Activated CD4-positive, alpha-beta T cell treated with anti-CD3 and anti-CD28 coated beads, Interleukin-2, amount 50 U/mL, for 24 hours (primary cell): ENCODE measurements at regions not wholly inside any gene's neighbourhood (a gene's known extent, or its start where the extent isn't known, plus 50 kb on each side); places are given as distances from the start of the nearest gene placed in this dataset.
"Not testable (repeated sequence)": the region's sequence is repeated elsewhere in the genome, so short reads cannot be mapped to it uniquely, and the experiment has no call there.

ENCODE experiments used
- DNase-seq, 2 donors: peaks; one replicate each; pipeline ENCODE4 v3.0.0-alpha.2; 2020; ENCODE audit warnings: low read depth in 1 of 2, low spot score in 1 of 2

DNA sequence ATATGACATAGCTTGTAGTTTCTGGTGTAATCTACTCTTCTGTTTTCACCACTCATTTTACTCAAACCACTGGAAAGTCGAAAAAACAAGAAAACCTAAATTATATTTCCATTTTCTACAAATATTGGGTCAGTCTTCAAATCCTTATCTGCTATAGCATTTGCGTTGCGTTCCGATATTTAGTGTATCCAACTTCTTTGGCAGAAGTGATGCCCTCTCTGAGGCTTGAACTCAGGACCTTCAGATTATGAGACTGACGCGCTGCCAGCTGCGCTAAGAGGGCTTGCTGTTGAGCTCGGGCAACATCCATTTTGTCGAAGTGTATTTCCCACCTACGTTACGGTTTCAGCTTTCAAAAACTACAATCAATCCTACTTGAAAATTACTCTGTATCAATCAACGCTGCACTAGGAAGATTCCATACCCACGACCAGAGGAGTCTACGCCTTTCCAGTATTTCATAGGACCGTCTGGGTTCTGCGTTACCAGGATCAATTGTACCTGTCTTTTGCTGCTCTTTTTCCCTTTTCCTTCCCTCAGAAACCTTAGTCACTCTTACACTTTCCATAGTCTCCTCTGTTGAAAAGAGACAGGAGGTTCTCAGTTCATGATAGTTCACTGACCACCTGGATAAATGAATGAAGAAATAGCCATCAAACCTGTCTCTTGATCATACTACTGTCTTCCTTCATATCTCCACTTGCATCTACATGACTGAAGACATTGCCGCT, 140.5 kb upstream of the ZNF322 start:
- not testable (repeated sequence) for DNase-seq

DNA sequence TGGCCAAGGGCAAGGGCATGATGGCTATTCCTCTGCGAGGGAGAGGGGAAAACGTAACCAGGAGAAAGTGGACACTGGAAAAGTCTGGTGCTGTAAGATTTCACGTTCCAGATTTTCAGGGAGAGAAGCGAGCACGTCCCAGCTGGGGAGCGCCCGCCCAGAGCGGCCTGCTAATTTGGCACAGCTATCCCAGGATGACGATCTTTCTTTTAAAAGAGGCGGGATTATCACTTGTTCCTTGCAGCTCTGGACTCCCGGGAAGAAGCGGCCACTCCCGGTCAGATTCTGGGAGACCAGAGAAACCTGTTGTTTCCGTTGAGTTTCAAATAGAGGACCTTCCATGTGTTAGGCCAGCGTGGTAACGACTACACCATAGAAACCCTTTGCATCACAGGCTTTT, 144.2 kb upstream of the ZNF322 start:
- DNase-seq = not testable (repeated sequence)

GRCh38 chr6:26811486-26812116, 152.1 kb upstream of the ZNF322 start:
- DNase-seq = not testable (repeated sequence)

DNA sequence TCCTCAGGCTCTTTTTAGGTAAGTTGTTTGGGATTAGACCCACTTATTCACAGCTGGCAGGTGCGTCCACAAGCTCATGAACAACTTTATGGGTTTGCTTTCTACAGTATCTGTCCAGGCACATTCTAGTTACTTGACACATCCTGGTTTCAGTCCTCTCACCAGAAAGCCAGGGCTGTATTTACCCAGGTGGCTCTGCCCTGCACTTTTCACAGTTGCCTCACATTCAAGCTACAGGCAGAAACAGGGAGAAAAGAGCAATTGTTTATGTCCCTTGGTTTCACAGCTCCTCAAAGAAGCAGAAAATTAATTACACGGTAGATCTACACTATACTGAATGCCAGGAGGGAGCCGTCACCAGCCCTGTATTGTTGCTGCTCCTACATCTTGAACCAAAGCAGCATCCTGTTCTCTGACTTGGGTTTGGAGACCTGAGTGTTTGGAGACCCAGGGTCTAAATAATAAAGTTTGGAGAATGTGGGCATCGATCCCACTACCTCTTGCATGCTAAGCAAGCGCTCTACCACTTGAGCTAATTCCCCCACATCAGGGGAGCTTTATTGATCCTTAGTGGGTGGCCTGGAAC, 159.2 kb upstream of the ZNF322 start:
- not testable (repeated sequence) for DNase-seq

GRCh38 chr6:26827965-26828364, 168.4 kb upstream of the ZNF322 start:
- DNase-seq = not testable (repeated sequence)

GRCh38 chr6:26829480-26829879, 169.9 kb upstream of the ZNF322 start:
- not testable (repeated sequence) for DNase-seq

DNA sequence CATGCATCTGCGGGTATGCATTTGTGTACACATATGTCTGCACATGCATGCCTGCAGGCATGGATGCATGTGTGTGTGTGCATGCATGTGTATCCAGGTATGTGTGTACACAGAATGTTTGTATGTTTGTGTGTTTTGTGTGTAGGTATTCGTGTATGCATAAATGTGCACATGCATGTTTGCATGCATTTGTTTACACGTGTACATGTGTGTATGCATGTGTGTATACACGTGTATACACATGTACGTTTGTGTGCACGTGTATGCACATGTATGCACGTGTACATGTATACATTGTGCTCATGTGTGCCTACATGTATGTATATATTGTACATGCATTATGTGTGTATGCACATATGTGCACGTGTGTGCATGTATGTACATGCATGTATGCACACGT, 171.4 kb upstream of the ZNF322 start:
- not testable (repeated sequence) for DNase-seq

DNA sequence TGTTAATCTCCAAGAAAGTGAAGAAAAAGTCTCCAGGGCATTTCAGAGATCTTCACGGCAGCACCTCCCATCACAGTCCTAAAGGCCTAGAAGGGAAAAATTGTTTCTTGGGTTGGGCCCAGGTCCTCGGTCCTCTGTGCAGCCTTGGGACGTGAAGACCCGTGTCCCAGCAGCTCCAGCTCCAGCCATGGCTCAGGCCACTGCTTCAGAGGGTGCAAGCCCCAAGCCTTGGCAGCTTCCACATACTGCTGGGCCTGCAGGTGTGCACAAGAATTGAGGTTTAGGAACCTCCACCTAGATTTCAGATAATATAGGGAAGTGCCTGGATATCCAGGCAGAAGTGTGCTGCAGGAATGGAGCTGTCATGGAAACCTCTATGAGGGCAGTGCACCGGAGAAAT, 176.2 kb upstream of the ZNF322 start:
- DNase-seq = not testable (repeated sequence)

GRCh38 chr6:26836657-26837056, 177.1 kb upstream of the ZNF322 start:
- DNase-seq = not testable (repeated sequence)

DNA sequence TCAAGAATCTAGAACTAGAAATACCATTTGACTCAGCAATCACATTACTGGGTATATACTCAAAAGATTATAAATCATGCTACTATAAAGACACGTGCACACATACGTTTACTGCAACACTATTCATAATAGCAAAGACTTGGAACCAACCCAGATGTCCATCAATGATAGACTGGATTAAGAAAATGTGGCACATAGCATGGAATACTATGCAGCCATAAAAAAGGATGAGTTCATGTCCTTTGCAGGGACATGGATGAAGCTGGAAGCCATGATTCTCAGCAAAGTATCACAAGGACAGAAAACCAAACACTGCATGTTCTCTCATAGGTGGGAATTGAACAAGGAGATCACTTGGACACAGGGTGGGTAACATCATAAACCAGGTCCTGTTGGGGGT, 185.3 kb upstream of the ZNF322 start:
- DNase-seq = not testable (repeated sequence)

DNA sequence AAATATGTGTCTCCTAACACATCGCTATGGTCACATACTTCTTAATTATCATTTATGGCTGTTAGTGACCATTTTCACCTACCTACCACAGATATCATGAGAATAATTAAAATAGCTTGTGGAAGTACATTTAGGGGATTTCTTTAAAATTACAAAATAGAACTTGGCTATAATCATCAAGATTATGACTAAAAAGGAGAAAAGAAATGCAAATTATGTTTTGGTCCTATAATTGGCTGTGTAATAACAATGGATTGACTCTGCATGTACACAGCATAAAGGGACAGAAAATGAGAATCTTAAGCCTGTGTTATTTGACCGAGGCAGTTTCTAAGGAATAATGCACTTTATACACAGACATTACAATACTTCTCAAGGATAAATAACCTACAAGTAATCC, 197.7 kb upstream of the ZNF322 start:
- not testable (repeated sequence) for DNase-seq

DNA sequence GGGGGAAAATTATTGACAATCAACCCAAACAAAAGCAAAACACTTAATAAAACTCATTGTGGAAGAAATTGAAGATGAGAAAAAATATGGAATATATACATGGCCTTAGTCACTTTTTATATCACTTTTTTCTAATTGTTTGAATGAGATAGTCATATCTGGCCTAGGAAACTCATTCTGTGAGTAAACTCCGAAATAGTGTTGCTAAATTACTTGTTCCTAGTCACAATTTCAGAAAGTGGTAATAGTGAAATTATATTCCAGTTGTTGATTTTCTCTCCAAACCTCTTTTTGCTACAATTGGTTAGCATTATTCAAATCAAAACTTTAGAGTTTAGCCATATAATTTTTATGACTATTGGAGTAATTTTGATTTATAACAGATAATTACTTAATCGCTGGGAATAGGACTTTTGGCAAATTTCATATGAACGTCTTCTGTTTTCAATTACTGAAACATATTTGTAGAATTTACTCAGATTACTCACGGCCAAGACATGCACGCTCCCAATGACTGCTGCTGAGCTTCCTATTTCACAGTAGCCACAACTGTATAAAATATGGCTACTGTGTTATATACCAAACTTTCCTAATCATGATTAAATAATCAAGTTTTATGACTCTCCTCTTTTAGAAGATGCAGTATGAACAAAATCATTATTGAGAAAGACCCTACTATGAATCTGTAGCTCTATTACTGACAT, 199.7 kb upstream of the ZNF322 start:
- DNase-seq = not testable (repeated sequence)

GRCh38 chr6:26859771-26860163, 200.2 kb upstream of the ZNF322 start:
- DNase-seq = not testable (repeated sequence)

GRCh38 chr6:26861913-26862312, 202.4 kb upstream of the ZNF322 start:
- not testable (repeated sequence) for DNase-seq

GRCh38 chr6:26863641-26864040, 204.1 kb upstream of the ZNF322 start:
- not testable (repeated sequence) for DNase-seq

DNA sequence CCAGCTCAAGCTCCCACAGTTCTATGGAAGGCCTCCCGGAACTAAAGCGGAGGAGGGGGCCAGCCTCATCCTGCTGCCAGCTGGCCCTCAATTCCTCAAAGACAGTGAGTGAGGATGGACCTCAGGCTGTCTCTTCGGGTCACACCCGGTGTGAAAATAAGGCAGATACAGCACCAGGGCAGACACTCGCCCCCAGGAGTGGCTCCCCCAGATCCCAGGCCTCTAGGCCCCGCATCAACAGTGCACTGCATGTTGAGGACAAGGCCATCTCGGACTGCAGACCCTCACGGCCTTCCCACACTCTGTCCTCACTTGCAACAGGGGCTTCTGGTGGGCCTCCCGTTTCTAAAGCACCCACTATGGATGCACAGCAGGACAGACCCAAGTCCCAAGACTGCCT, 239.2 kb upstream of the ZNF322 start:
- not testable (repeated sequence) for DNase-seq

DNA sequence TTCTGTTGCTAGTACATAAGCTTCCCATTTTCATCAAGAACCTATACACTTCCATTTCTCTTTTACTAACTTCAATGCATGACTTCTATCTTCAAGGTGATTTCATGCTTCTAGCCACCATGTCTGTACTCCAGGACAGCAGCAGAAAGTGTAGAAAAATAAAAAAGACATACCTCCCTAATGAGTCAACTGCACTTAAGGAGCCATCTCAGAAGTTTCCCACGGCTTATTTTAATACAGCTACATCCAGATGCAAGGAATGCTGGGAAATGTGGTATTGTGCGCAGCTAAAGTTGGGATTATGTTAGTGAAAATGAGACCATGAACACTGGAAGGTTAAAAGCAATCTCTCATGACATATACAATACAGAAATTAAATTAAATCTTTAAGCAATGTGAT, 264.7 kb upstream of the ZNF322 start:
- DNase-seq = not testable (repeated sequence)

DNA sequence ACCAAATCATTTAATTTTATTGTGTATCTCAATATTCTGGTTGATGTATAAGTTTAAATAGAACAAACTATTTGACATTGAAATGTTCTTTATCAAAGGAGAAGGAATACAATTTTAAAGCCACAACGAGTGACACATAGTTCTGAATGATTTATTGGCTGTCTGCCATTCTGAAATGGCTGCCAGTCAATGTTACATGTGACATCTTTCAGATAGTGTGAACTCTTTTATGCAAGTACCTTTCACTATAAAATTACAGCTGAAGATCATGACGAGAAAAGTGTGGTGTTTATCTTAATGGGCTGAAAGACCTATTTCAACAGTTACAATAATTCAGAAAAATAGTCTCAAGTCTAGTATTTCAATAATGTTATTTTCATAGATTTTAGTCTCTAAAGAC, 268.6 kb upstream of the ZNF322 start:
- not testable (repeated sequence) for DNase-seq

DNA sequence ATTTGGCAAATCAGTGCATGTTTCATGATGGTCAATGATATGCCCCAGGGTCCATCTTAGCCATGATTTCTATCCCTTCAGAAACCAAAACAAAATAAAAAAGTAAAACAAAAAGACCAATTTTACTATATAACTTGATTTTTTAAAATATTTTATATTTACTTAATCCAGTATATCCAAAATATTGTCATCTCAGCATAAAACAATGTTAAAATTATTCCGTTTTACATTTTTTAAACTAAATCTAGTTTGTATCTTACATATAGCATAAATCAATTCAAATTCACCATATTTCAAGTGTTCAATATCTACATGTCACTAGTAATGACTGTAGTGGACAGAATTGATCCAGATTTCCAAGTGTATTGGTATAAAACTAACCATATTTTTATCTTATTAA, 277.7 kb upstream of the ZNF322 start:
- not testable (repeated sequence) for DNase-seq

DNA sequence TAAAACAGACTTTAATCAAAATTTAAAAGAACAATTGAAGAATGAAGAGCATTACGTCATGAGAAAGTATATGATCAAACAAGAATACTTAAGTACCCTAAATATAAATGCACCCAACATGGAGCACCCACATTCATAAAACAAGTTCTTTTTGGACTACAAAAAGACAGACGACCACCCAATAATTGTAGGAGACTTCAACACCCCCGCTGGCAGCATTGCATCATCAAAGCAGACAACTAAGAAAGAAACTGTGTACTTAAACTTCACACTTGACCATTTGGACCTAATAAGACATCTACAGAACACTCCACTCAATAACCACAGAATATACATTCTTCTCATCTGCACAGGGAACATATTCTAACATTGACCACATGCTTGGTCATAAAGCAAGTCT, 291.7 kb upstream of the ZNF322 start:
- not testable (repeated sequence) for DNase-seq

GRCh38 chr6:26956078-26956600, 291.4 kb upstream of the PRSS16 start:
- DNase-seq = peak; percentile 32 to 33
